Urinary bladder (tissue), 3 donors: ENCODE measurements at regions not wholly inside any gene's neighbourhood (a gene's known extent, or its start where the extent isn't known, plus 50 kb on each side); places are given as distances from the start of the nearest gene placed in this dataset.

Source experiments
- DNase-seq: peaks from one replicate; pipeline ENCODE4 v3.0.0-alpha.2; 2015; ENCODE audit errors: extremely low spot score
- H3K27ac ChIP-seq: one replicate; pipeline ENCODE4 v1.5.1; 2013; ENCODE audit warnings: low read depth, mild to moderate bottlenecking, moderate library complexity
- H3K36me3 ChIP-seq: one replicate; pipeline ENCODE4 v1.6.1; 2013; ENCODE audit warnings: mild to moderate bottlenecking, moderate library complexity; ENCODE audit not compliant: insufficient read depth
- H3K4me1 ChIP-seq: one replicate; pipeline ENCODE4 v1.6.1; 2013; ENCODE audit warnings: mild to moderate bottlenecking, moderate library complexity; ENCODE audit not compliant: insufficient read depth
- H3K4me3 ChIP-seq: one replicate; pipeline ENCODE4 v1.5.1; 2013; ENCODE audit warnings: low read depth, low read length
- WGBS: extraction: QIAGEN DNeasy Blood & Tissue Kit; methylation state at CpG from one replicate; pipeline ENCODE4 v1.1.7; 2013; 5-methylcytosine and 5-hydroxymethylcytosine counted together
- donor health status: healthy with polysubstance abuse.
- donor health status: healthy.

DNA sequence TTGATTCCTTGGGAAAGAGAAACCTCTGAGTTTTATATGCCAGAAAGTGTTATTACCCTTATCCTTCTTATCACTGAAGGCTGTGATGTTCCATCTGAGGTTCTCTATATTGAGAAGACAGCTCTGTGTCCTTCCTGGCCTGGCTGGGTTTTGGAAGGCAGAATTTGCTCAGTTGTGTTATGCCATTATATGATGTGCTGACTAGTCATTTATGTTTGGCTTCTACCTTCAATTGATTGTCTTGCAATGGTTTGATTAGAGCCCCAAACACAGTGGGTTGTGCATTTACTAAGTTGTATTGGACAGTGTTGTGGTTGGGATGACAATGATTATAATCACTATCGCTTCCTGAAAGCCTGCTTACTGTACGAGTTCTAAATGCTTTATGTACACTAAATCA is 265.7 kb downstream of the SNAPC1 start:
- 20% methylated on average over 2 of the region's 2 CpGs for WGBS
- H3K4me3 ChIP-seq = no peak overlapping the region

DNA sequence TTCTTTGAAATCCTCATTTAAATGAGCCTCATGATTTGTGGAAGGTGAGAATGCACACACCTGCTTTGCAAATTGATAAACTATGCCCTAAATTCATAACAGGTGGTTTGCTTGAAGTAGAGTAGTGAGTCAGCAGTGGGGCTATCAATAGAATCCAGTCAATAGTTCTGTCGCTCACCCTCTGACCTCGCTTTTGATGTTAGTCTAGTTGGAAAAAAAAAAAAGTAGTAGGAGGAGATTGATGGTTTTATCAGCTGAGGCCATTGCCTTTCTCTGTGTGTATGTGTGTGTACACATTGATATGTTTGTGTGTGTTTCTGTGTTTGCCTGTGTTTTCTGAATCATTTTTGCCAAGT is 267.3 kb downstream of the SNAPC1 start:
- 90% methylated on average over 2 of the region's 2 CpGs for WGBS
- Histone ChIP-seq H3K4me3 (no peak overlapping the region), H3K27ac (no peak overlapping the region), H3K36me3 (no peaks in the 10 kb centered on the region), H3K4me1 (no peaks in the 10 kb centered on the region)
- DNase-seq = no peak

More for the DNA sequence above, 265.7 kb downstream of the SNAPC1 start:
- no peak overlapping the region for H3K27ac ChIP-seq
- DNase-seq = no peak
- no peaks in the 10 kb centered on the region for H3K4me1 ChIP-seq
- no peaks in the 10 kb centered on the region for H3K36me3 ChIP-seq

DNA sequence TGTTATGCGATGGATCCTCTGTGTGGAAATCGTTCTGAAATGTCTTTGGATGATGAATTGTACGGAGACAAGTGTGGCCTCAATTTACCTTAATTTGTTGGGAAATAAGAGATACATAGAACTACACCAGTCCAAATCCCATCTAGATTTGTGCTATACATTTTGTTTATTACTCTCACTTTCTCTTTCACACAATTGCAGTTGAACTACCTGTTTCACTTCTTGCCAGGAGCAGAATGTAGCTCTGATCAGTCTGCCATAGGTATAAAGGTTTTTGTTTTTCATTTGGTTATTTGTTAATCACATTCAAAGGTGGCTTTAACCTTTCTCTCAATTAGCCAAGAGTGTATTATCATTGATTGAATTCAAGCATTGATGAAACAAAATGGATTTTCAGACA is 268.2 kb downstream of the SNAPC1 start:
- H3K4me1 ChIP-seq = no peaks in the 10 kb centered on the region
- H3K27ac ChIP-seq = no peak overlapping the region
- H3K36me3 ChIP-seq = no peaks in the 10 kb centered on the region
- WGBS = 95% methylated on average over 3 of the region's 3 CpGs
- no peak for DNase-seq
- H3K4me3 ChIP-seq = no peak overlapping the region

DNA sequence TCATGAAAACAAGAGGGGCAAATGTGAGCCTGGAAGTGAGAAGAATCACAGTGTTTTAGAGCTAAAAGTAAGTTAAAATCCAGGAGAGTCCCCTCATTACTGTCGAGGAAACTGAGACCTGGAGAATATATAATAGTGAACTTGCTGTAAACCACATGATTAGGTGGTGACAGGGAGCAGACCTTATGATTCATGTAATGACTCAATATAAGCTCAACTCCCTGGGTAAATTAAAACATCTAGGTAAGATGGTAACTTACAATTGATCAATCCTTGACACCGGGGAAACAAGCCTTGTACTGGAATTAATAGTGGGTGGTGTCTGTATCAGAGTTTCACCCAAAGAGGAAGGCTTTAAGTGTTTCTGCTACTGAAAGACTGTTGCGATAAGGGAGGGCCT is 269.3 kb downstream of the SNAPC1 start:
- WGBS = 89% methylated on average over 3 of the region's 3 CpGs
- H3K27ac ChIP-seq = no peak overlapping the region
- H3K4me1 ChIP-seq = no peaks in the 10 kb centered on the region
- H3K36me3 ChIP-seq = no peaks in the 10 kb centered on the region
- H3K4me3 ChIP-seq = no peak overlapping the region
- DNase-seq = no peak

DNA sequence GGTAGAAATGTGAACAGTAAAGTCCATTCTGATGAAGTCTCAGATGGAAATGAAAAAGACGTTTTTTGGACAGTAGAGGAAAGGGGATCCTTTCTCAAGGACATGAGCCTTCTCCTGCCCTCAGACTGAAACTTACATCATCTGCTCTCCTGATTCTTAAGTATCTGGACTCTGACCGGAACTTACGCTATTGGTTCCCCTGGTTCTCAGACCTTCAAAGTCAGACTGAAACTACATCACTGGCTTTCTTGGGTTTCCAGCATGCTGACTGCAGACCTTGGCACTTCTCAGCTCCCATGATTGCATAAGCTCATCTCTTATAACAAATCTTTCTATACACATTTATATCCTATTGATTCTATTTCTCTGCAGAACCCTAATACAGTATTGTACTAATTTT is 291.0 kb downstream of the SNAPC1 start:
- H3K4me3 ChIP-seq = no peak overlapping the region
- H3K27ac ChIP-seq = no peak overlapping the region
- no peaks in the 10 kb centered on the region for H3K36me3 ChIP-seq
- H3K4me1 ChIP-seq = no peaks in the 10 kb centered on the region
- DNase-seq = no peak
- 85% methylated on average over 3 of the region's 3 CpGs for WGBS

DNA sequence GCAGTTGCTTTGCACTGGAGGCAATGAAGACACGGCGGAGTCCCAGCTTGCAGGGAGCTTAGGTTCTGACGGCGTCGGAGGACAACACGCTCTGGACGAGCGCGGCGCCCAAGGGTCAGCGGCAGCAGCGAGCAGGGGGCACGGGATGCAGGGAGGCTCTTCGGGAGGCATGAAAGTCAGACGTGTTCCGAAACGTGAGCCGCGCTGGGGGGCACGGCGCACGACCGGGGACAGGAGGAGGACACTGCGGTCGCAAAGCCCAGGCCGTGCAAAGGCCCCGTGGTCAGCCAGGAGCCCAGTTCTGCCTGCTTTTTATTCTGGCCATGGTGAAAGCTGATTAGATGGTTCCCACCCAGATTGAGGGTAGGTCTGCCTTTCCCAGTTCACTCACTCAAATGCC is 294.6 kb downstream of the SNAPC1 start:
- Histone ChIP-seq H3K36me3 (no peaks in the 10 kb centered on the region), H3K4me1 (no peaks in the 10 kb centered on the region), H3K27ac (no peak overlapping the region), H3K4me3 (no peak overlapping the region)
- 97% methylated on average over 27 of the region's 27 CpGs for WGBS
- DNase-seq = no peak

DNA sequence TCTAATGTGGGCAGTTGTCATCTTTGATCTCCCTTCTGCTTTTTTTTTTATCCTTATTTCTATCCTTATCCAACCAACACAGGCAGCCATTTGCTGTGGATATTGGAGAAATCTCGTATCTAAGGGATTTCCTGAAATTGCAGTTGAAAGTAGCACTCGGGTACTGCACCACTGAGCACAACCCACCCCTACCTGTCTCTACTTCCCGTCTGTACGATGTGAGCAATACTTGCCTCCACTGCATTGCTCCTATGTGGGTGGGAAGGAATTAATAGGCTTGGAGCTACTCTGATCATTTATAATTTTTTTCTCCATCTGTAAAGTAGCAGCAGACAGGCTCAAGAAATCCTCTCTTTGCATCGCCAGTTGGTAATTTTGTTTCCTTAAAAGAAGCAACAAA is 300.4 kb downstream of the SNAPC1 start:
- H3K4me1 ChIP-seq = no peaks in the 10 kb centered on the region
- H3K36me3 ChIP-seq = no peaks in the 10 kb centered on the region
- no peak overlapping the region for H3K27ac ChIP-seq
- no peak for DNase-seq
- H3K4me3 ChIP-seq = no peak overlapping the region
- WGBS = 82% methylated on average over 5 of the region's 5 CpGs

DNA sequence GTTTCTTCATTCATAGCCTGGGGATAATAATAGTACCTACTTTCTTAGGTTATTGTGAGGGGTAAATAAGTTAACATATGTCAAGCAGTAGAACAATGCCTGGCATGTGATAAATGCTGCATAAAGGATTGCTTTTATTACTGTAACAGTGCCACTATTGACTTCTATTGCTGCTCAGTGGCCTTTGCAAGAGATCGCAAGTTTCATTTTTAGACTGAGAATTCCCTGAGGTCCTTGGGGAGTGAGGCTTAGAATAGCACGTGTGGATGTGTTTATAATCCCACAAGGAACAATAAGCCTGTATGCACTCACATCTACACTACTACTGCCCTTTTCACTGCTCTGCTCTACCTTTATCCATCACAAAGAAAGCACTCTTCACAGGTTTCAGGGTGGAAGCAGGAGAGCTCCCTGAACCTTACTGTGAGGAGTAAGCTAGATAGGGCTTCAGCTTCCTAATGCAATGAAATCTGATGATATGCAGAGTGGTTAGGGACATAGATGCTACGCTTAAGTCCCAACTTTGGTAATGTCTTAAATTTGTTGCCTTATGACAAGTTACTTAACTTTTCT is 302.6 kb downstream of the SNAPC1 start:
- no peaks in the 10 kb centered on the region for H3K36me3 ChIP-seq
- H3K4me3 ChIP-seq = no peak overlapping the region
- H3K27ac ChIP-seq = no peak overlapping the region
- no peak for DNase-seq
- H3K4me1 ChIP-seq = no peaks in the 10 kb centered on the region
- WGBS = 58% methylated on average over 3 of the region's 3 CpGs

DNA sequence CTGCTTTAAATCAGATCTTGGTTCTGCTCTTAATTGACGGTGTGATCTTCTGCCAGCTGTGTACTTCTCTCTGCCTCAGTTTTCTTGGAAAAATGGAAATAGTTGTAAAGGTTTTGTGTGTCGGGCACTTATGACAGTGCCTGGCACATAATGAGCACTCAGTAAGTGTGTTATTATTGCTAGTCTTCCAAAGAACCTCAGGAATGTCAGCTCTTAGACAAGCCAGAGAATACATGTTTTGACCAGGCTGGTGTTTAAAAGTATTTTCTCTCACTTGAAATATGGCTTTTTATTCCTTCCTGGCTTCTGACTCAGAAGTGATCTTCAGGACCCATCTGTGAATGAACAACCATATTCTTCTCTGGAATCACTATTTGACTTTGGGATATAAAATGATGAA is 304.1 kb downstream of the SNAPC1 start:
- DNase-seq = no peak
- WGBS = 48% methylated on average over 2 of the region's 2 CpGs
- H3K4me1 ChIP-seq = no peaks in the 10 kb centered on the region
- no peaks in the 10 kb centered on the region for H3K36me3 ChIP-seq
- H3K27ac ChIP-seq = no peak overlapping the region
- H3K4me3 ChIP-seq = no peak overlapping the region

DNA sequence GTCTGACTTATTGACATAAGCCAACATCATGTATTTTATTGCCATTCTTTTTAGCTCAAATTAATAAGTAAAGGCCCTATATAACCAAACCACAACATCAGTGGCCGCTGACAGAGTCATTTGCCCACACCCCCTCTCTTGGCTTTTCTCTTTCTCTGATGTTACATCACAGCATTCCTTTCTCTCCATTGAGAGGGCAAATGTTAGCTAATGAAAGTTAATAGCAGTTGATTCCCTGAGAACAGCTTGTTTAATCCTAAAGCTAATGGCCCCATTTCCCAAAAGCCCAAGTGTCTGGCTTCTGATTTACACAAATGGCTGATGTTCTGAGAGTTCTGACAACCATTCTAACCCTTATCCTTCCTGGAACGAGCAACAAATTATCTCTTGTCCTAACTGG is 308.8 kb downstream of the SNAPC1 start:
- Histone ChIP-seq H3K27ac (no peak overlapping the region), H3K4me3 (no peak overlapping the region), H3K4me1 (no peaks in the 10 kb centered on the region), H3K36me3 (no peaks in the 10 kb centered on the region)
- no peak for DNase-seq
- WGBS = 58% methylated on average over 2 of the region's 2 CpGs

DNA sequence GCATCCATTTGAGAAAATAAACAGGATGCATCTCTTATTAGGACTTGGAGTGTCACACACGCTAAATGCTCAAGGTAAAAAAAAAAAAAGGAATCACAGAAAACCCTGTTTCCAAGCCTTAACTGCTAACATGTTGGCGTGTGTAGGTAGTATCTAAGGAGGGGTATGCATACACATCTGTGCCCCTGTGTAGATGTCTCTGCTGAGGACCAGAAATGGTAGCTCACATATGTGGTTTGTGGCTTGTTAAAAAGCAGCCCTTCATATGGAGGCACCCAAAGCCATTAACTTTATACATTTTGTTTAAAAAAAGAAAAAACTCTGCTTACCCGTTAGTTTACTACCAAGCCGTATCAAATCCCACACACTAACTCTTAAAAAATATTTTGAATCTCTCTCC is 314.1 kb downstream of the SNAPC1 start:
- no peak for DNase-seq
- WGBS = 96% methylated on average over 4 of the region's 4 CpGs
- H3K36me3 ChIP-seq = no peaks in the 10 kb centered on the region
- no peaks in the 10 kb centered on the region for H3K4me1 ChIP-seq
- no peak overlapping the region for H3K27ac ChIP-seq
- no peak overlapping the region for H3K4me3 ChIP-seq

DNA sequence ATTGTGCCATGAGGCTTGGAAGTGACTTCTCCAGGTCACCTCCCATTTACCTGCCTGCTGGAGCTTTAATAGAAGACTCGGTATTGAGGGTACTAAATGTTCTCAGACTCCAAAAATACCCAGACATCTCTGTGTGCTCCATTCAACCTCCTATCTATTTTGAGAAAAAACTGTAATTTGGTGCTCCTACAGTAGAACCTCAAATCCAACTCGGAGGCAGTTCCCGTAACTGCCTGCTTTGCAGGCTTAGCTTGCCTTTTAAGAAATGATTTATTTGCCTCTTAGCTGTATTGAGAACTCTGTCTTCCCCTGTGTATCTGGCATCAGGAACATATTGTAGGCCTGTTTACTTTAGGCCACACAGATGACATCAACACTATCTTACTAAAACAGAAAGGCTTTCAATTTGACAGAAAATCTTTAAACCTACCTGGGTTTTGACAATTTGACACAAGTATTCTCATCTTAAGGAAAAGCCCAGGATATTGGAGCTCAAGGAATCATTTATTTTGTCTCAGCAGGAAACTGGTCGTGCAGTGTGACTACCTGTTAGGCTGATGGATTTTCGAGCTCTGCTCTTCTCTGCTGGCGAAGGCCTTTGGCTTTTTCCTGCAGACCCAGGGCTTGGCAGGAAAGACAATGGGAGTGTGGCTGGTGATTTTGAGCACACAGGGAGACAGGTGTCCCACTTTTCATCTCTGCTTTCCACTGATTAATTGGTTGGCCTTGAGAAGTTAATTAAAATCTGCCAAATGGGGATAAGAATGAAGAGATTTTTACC is 314.8 kb downstream of the SNAPC1 start:
- no peak for DNase-seq
- H3K4me1 ChIP-seq = no peaks in the 10 kb centered on the region
- WGBS = 77% methylated on average over 6 of the region's 6 CpGs
- no peaks in the 10 kb centered on the region for H3K36me3 ChIP-seq
- H3K4me3 ChIP-seq = no peak overlapping the region
- no peak overlapping the region for H3K27ac ChIP-seq

DNA sequence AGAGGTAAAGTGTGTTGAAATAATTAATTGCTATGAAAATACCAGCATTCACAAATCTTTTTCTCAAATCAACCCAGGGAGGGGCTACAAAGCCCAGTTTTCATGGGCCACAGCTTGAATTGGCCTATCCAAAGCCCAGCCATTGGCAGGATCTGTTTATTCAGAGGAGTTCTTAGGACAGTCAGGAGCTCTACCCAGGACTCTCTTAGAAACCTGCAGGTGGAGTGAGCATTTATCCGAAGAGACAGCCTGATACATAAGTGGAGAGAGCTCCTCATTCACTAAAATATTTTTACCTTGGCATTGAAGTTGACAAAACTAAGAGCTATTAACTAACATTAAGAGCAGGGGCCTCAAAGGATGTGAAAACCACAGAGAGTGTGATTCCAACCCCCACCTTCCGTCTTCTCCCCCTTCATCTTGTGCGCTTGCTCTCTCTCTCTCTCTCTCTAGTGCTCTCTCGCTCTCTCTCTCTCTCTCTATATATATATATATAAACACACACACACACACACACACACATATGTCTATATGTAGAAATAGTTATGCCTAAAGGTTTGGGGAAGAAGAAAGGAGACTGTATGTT is 315.5 kb downstream of the SNAPC1 start:
- no peak for DNase-seq
- Histone ChIP-seq H3K27ac (no peak overlapping the region), H3K4me1 (no peaks in the 10 kb centered on the region), H3K4me3 (no peak overlapping the region), H3K36me3 (no peaks in the 10 kb centered on the region)
- WGBS = 87% methylated on average over 4 of the region's 4 CpGs

DNA sequence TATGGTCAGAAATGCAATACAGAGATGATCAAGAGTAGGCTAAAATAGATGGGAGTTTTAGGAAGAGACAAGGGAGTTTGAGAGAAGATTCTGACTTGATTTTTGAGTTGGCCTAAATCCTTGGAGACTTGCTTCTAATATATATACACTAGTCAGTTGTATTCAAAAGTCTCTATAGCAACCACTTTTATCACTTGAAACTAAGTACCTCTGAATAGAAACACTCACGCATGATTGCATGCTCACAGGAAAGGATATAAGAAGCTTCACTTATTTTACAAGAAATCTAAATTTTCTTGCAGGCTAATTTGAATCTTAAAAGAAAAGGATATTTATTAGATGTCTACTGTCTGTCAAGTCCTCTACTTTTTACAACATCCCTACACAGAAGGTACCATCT is 316.8 kb downstream of the SNAPC1 start:
- Histone ChIP-seq H3K4me3 (no peak overlapping the region), H3K4me1 (no peaks in the 10 kb centered on the region), H3K36me3 (no peaks in the 10 kb centered on the region), H3K27ac (no peak overlapping the region)
- no peak for DNase-seq
- WGBS = 63% methylated on average over 1 of the region's 1 CpG
